GM23248 (cell line): ENCODE measurements at regions not wholly inside any gene's neighbourhood (a gene's known extent, or its start where the extent isn't known, plus 50 kb on each side); places are given as distances from the start of the nearest gene placed in this dataset.

Experiments
- EZH2 ChIP-seq: fragments of 200-600 bp; sonication (generic); IDR thresholded peaks from 2 replicates; pipeline ENCODE4 v1.6.1; 2018; ENCODE audit warnings: antibody characterized with exemption, mild to moderate bottlenecking; ENCODE audit not compliant: insufficient read depth, poor library complexity, severe bottlenecking
- EZH2phosphoT487 ChIP-seq: fragments of 200-600 bp; sonication (generic); IDR thresholded peaks from 2 replicates; pipeline ENCODE4 v1.6.1; 2018; ENCODE audit warnings: antibody characterized with exemption, moderate library complexity, mild to moderate bottlenecking, low read depth; ENCODE audit not compliant: insufficient read depth

DNA sequence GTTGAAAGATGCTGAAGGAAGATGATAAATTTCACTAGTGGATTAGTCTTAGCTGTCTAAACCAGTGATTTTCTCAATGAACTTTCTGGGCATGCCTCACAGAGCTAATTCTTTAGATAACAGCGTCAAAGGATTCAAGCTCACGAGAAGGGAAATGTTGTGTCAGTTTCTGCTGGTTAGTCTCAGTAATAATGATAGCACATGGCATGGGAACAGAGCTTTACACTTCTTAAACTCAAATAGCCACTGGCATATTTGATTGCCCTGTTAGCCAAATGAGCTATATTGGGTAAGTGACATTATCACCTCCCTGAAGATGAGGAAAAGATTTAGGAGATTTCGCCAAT is 139.3 kb upstream of the NR3C1 start:
- TF ChIP-seq EZH2, result no peak
- TF ChIP-seq EZH2phosphoT487, result no peak
